Activated T-cell treated with anti-CD3 and anti-CD28 coated beads, Interleukin-2, amount 50 U/mL, for 4 hours (primary cell): ENCODE measurements at regions not wholly inside any gene's neighbourhood (a gene's known extent, or its start where the extent isn't known, plus 50 kb on each side); places are given as distances from the start of the nearest gene placed in this dataset.

ENCODE experiments used
- ATAC-seq, 2 donors: fragments of 200-7000 bp; cut with Tn5 transposase; one replicate each; pipeline ENCODE4 v1.10.0; 2021
- DNase-seq: peaks from one replicate; pipeline ENCODE4 v3.0.0-alpha.2; 2020
- H3K27me3 Mint-ChIP-seq: one replicate; pipeline ENCODE4 v1.8.0; 2021; ENCODE audit warnings: low read depth, mixed read lengths
- H3K36me3 Mint-ChIP-seq: one replicate; pipeline ENCODE4 v1.8.0; 2022; ENCODE audit warnings: mixed read lengths; ENCODE audit not compliant: insufficient read depth
- H3K4me1 Mint-ChIP-seq: one replicate; pipeline ENCODE4 v1.8.0; 2021; ENCODE audit warnings: low read depth, mixed read lengths
- H3K4me3 Mint-ChIP-seq: one replicate; pipeline ENCODE4 v1.8.0; 2021; ENCODE audit warnings: mild to moderate bottlenecking, moderate library complexity, mixed read lengths
- H3K9me3 Mint-ChIP-seq: one replicate; pipeline ENCODE4 v1.8.0; 2021; ENCODE audit warnings: mixed read lengths

DNA sequence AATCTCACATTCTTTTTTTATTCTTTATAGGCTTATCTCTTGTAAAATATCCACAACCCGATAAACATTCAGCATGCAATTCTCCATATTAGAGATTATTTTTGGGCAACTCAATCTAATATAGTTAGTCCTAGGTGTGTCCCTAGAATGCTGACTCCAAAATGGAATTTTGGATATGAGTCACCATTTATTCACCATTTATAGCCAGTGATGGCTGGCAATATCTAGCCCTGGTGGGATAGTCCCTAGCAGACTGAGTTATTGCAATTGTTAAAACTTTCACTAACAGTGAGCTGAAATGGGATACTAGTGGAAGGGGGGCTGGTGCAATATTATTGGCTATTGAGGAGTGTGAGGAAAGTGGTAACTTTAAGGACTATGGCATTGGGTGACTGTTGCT, 401.6 kb downstream of the SLC4A3 start:
- DNase-seq, result no peak
- ATAC-seq, result no peak
- H3K27me3 Mint-ChIP-seq, result no peaks in the 10 kb centered on the region
- no peaks in the 10 kb centered on the region for H3K9me3 Mint-ChIP-seq
- no peaks in the 10 kb centered on the region for H3K36me3 Mint-ChIP-seq
- no peaks in the 10 kb centered on the region for H3K4me1 Mint-ChIP-seq
- no peak overlapping the region for H3K4me3 Mint-ChIP-seq

DNA sequence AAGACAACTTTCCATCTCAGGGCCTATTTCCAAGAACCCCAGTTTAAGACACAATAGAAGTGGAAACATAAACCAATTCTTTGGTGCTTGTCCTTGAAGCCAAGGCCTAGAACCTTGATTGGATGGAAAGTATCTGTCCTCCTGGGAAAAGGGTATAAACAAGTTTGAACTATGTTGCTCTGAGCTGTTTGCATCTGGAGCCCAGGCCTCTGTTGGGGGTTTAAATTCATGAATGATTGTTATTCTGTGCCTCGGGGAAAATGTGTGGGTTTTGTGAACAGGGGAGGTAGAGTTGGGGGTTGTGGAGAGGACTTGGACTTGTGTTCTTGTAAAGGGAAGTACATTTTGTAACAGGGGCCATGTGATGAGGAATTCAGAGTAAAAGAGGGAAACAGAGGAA, 406.1 kb downstream of the SLC4A3 start:
- Mint-ChIP-seq H3K36me3 (no peaks in the 10 kb centered on the region), H3K4me1 (no peaks in the 10 kb centered on the region), H3K27me3 (peaks cover 6% of the 10 kb centered on the region), H3K9me3 (no peaks in the 10 kb centered on the region), H3K4me3 (no peak overlapping the region)
- ATAC-seq (no peak), DNase-seq (no peak)

DNA sequence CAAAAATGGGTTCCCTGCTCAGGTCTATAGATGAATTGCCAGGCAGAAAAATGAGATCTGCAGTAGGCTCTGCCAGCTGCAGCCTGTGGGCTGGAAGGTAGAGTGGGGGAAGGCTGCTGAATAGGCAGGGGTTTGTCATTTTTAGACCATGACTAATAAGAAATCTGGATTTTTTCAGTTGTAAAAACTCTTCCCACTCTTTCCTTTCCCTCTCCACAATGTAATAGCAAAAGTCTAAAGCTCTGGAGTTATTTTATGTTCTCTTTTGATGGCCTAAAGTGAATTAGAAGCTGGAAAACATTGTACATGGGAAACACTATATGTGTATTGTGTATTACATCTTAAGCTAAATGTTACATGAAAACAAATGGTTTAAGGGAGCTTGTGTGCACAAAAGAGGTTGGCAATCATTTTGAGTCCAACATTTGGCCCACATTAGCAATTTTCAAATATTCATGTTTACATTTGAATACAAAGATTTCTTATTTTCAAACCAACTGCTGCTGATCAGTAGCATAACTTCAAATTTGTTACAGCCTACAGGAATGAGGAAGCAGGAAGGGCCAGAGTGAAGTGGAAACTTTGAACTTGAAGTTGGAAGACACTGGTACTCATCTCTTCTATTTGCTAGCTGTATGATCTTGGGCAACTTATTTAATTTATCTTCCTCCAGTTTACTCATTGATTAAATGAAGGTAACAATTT, 407.1 kb downstream of the SLC4A3 start:
- ATAC-seq, result no peak
- Mint-ChIP-seq H3K4me3 (no peak overlapping the region), H3K4me1 (no peaks in the 10 kb centered on the region), H3K9me3 (no peaks in the 10 kb centered on the region), H3K36me3 (no peaks in the 10 kb centered on the region), H3K27me3 (peaks cover 6% of the 10 kb centered on the region)
- no peak for DNase-seq

DNA sequence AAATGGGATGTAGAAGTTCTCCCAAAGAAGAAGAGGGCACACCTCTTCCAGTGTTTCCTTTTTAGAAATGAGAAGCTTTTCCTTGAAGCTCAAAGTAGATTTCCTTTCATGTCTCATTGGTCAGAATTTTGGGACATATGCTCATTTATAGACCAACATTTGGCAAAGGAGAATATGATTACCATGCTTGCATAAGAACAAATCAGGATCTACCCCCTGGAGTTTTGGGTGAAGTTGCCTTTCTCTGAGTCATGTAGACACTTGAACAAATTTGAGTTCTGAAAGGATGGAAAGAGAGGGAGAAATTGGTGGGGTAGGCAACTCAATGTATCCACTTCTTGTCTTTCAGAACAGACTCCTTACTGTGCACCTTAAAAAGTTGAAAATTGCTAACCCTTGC, 409.0 kb downstream of the SLC4A3 start:
- DNase-seq (no peak), ATAC-seq (no peak)
- H3K4me1 Mint-ChIP-seq, result no peaks in the 10 kb centered on the region

DNA sequence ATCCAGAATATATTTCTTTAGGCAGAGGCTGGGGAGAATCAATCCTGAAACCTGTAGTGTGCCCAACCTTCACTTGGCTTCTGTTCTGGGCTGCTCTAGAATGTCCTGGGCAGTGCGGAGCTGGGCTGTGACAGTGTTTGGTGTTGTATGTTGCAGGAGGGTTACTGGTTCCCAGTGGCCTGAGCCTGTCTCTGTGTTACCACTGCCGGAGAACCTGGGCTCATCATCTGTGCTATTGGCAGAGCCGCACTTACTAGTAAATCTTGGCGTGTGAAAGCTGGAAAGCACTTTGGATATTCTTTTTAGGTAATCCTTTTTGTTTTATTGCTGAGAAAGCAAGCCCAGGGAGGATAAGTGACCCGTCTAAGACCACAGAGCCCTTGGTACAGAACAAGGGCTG, 412.9 kb downstream of the SLC4A3 start:
- Mint-ChIP-seq H3K9me3 (no peaks in the 10 kb centered on the region), H3K4me1 (no peaks in the 10 kb centered on the region), H3K4me3 (no peak overlapping the region), H3K27me3 (peaks cover 9% of the 10 kb centered on the region), H3K36me3 (no peaks in the 10 kb centered on the region)
- ATAC-seq (no peak), DNase-seq (no peak)

More for the DNA sequence above, 409.0 kb downstream of the SLC4A3 start:
- Mint-ChIP-seq H3K36me3 (no peaks in the 10 kb centered on the region), H3K4me3 (no peak overlapping the region), H3K9me3 (no peaks in the 10 kb centered on the region), H3K27me3 (peaks cover 6% of the 10 kb centered on the region)

DNA sequence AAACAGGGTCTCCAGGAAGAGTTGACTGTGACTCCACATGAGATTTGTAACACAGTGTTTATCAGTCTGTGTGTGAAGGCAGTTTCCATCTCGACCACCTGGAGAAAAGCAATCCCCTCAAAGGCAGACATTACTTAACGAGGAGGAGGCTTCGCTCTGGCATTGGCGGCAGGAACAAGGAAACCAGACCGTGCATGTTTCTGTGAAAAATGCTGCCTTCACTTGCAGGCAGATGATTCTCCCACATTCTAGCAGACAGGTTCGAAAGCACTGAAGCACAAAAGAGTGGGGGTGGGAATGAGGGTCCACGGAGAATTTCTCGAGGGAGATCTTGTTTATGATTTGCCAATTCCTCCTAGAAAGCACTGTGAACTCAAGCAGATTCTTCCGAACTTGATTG, 414.0 kb downstream of the SLC4A3 start:
- no peak overlapping the region for H3K4me3 Mint-ChIP-seq

DNA sequence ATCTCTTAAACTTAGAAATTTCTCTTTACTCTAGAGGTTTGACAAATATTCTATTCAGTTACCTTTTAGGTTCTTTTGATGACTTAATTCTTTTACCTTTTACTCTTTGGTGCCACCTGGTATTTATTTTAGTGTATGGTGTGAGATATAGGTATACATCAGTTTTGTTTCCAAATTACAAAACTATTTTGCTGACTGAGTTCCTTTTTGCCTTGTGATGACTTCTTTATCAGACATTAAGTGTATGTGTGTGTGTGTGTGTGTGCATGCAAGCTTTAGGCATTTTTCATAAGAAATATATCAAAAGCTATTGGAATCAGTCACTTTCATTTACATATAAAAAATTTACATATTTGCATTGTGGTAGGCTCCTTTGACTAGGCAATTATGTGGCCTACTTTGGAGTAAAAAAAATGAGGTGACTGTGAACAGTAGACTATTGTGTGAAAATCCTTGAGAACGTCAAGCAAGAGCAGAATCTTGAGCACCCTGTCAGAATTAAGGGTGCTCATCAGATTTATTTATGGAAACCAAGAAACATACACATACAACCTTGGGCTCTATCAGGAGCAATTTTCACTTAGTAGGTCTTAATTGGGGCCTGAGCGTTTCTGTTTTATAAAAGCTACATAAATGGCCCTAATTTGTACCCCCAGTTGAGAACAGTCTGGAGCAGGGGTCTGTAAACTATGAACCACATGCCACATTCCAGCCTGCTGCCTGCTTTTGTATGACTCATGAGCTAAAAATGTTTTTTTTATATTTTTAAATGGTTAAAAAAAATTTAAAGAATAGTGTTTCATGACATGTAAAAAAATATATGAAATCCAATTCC, 415.9 kb downstream of the SLC4A3 start:
- H3K36me3 Mint-ChIP-seq, result no peaks in the 10 kb centered on the region
- no peaks in the 10 kb centered on the region for H3K4me1 Mint-ChIP-seq
- ATAC-seq (no peak), DNase-seq (no peak)
- H3K4me3 Mint-ChIP-seq, result no peak overlapping the region
- H3K27me3 Mint-ChIP-seq, result peaks cover 4% of the 10 kb centered on the region
- H3K9me3 Mint-ChIP-seq, result peaks cover 3% of the 10 kb centered on the region

More for the DNA sequence above, 414.0 kb downstream of the SLC4A3 start:
- Mint-ChIP-seq H3K4me1 (no peaks in the 10 kb centered on the region), H3K9me3 (peaks cover 3% of the 10 kb centered on the region), H3K27me3 (peaks cover 9% of the 10 kb centered on the region), H3K36me3 (no peaks in the 10 kb centered on the region)
- no peak for DNase-seq
- ATAC-seq, result no peak

DNA sequence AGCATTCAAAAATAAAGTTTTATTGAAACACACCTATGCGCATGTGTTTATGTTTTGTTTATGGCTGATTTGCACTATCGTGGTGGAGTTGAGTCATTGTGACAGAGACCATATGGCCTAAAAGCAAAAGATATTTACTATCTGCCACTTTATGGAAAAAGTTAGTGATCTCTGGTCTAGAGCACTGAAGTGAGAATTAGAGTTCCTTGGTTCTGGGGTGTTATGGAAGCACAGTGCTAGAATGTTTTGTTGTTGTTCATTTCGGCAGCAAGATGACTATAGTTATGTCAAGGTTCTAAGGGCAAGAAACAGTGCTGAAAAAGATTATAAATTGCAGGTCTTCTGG, 416.5 kb downstream of the SLC4A3 start:
- peaks cover 4% of the 10 kb centered on the region for H3K27me3 Mint-ChIP-seq
- ATAC-seq (no peak), DNase-seq (no peak)
- no peaks in the 10 kb centered on the region for H3K36me3 Mint-ChIP-seq
- H3K4me3 Mint-ChIP-seq, result no peak overlapping the region
- H3K4me1 Mint-ChIP-seq, result no peaks in the 10 kb centered on the region
- H3K9me3 Mint-ChIP-seq, result peaks cover 3% of the 10 kb centered on the region

DNA sequence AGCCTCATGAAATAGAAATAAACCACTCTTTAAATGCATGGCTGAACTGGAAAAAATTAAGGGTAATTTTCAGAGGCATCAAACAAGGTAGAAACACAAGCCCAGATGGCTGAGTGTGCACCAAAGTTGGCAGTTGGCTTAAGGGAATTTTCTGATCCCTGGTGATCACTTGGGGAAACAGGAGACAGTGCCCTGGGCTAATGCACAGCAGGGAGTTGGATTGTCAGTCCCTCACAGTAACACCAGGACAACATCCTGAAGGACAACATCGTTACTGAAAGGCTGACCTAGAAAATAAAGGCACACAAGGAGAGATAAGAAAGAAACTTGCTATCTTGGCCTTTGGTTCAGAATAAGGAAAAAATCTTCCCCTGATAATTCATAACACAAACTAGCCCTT, 417.0 kb downstream of the SLC4A3 start:
- no peak for DNase-seq
- H3K36me3 Mint-ChIP-seq, result no peaks in the 10 kb centered on the region
- H3K27me3 Mint-ChIP-seq, result peaks cover 4% of the 10 kb centered on the region
- no peak for ATAC-seq
- peaks cover 3% of the 10 kb centered on the region for H3K9me3 Mint-ChIP-seq
- no peak overlapping the region for H3K4me3 Mint-ChIP-seq
- no peaks in the 10 kb centered on the region for H3K4me1 Mint-ChIP-seq

DNA sequence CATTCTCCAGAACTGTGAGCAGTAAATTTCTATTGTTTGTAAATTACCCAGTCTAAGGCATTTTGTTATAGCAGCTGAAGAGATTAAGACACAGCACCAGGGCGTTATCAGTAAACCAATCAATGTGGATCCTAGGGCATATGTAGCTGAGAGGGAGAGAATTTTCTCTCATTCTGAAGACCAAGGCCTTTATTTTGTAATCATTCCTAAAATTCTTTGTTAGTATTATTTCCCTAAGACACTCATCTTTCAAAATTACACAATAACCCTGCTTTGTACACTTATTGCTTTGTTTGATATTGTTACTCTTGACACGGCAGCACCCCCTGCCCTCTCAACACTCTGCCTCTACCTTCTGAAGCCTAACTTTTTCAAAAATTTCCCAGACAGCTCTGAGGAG, 419.1 kb downstream of the SLC4A3 start:
- no peak overlapping the region for H3K4me3 Mint-ChIP-seq
- no peaks in the 10 kb centered on the region for H3K36me3 Mint-ChIP-seq
- ATAC-seq, result no peak
- H3K9me3 Mint-ChIP-seq, result peaks cover 3% of the 10 kb centered on the region
- H3K27me3 Mint-ChIP-seq, result peaks cover 3% of the 10 kb centered on the region
- no peak for DNase-seq
- H3K4me1 Mint-ChIP-seq, result no peaks in the 10 kb centered on the region

DNA sequence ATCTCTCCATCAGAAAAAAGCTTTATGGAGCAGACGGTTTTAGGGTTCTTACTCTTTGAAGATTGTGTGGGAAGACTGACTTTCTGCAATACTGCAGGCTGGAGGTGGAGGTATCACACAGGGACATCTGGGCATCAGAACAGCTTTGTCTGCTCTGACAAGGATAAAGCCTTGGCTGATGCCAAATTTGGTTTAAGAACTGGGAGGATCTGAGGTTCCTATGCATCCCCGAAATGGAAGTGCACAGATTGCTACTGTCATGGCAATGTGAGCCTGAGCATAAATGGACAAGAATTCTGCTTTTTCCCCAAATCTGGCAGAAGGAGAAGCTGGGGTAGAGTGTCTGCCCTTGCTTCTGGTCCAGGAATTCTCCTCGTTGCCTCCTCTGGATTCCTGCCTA, 424.3 kb downstream of the SLC4A3 start:
- no peak for ATAC-seq
- Mint-ChIP-seq H3K4me3 (no peak overlapping the region), H3K36me3 (no peaks in the 10 kb centered on the region), H3K27me3 (no peaks in the 10 kb centered on the region), H3K4me1 (no peaks in the 10 kb centered on the region), H3K9me3 (peaks cover 9% of the 10 kb centered on the region)
- DNase-seq, result no peak

DNA sequence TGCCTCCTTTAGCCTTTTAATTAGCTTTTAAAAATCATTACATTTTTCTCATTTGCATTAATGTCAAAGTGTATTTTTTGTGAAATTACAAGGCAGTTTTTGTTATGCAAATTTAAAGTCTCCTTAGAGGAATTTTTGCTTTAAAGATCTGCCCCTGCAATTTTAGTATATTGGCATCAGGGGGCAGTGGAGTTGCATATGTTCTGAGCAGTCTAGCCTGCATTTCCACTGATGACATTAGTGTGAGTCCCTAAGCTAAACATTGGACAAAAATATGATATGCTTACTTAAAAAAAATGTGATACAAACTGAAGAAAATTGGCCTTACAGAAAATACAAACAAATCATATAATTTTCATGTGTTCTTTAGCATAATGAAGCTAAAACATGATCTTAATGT, 426.5 kb downstream of the SLC4A3 start:
- H3K36me3 Mint-ChIP-seq, result no peaks in the 10 kb centered on the region
- ATAC-seq (no peak), DNase-seq (no peak)
- H3K4me1 Mint-ChIP-seq, result no peaks in the 10 kb centered on the region
- peaks cover 9% of the 10 kb centered on the region for H3K9me3 Mint-ChIP-seq
- H3K27me3 Mint-ChIP-seq, result no peaks in the 10 kb centered on the region
- no peak overlapping the region for H3K4me3 Mint-ChIP-seq

DNA sequence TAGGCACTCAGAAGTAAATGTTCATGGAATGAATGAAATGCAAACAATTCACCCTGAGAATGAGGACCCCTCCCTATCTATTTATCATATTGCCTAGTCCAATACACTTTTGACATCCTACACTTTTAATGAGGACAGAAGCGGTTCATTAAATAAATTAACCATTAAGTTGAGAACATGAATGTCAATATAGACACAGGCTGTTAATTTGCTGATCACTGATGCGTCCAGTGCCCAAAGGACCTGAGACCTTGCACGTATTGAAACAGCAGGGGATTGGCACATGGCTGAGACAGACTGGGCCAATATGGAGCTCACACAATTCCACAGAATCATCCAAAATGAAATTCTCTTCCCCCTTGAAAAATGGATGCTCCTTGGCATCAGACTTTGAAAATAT, 430.0 kb downstream of the SLC4A3 start:
- Mint-ChIP-seq H3K4me3 (no peak overlapping the region), H3K36me3 (no peaks in the 10 kb centered on the region), H3K4me1 (no peaks in the 10 kb centered on the region), H3K27me3 (peaks cover 4% of the 10 kb centered on the region), H3K9me3 (peaks cover 9% of the 10 kb centered on the region)
- ATAC-seq, result no peak
- no peak for DNase-seq

DNA sequence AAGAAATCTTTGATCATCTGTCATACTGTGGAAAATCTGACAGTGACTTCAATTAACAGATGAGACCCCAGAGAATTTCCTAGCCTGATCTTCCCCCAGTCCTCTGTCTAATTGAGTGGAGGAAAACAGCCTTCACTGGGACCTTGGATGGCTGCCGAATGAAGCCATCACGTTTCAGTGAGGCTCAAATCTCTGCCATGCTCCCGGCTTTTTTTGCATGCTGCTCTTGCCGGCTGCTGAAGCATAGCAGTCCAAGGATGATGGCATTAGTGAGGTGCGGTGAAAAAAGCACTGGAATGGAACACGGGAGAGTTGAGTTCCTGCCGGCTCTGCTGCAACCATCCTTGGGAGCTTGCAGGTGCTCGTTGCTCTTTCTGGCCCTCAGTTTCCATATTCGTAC, 430.5 kb downstream of the SLC4A3 start:
- H3K27me3 Mint-ChIP-seq, result peaks cover 4% of the 10 kb centered on the region
- peaks cover 9% of the 10 kb centered on the region for H3K9me3 Mint-ChIP-seq
- no peak overlapping the region for H3K4me3 Mint-ChIP-seq
- H3K4me1 Mint-ChIP-seq, result no peaks in the 10 kb centered on the region
- ATAC-seq, result no peak
- H3K36me3 Mint-ChIP-seq, result no peaks in the 10 kb centered on the region
- DNase-seq, result no peak
